GM12878 (cell line): ENCODE measurements at regions not wholly inside any gene's neighbourhood (a gene's known extent, or its start where the extent isn't known, plus 50 kb on each side); places are given as distances from the start of the nearest gene placed in this dataset.

ENCODE experiments used
- ATAC-seq: fragments of 200-7000 bp; cut with Tn5 transposase; 3 replicates; pipeline ENCODE4 v1.9.1; 2020; ENCODE audit warnings: mild to moderate bottlenecking, moderate library complexity
- BruUV-seq: library from RNA; stranded (reverse); fragments of 400-500 nt; replicated peaks from 2 replicates; lab custom pipeline; 2021; lab: Mats Ljungman, UMichigan
- CTCF ChIA-PET: fragments of 300-600 bp; sonication (Branson Sonifier 250); formaldehyde crosslinking; extraction: SDS; loops from one replicate; lab custom pipeline; 2021; ENCODE audit warnings: inconsistent platforms; lab: Yijun Ruan, JAX
- POLR2A ChIA-PET: fragments of 350-600 bp; formaldehyde crosslinking; extraction: SDS; loops from one replicate; lab custom pipeline; 2021; ENCODE audit warnings: inconsistent platforms; lab: Charles Lee
- RAD21 ChIA-PET: fragments of 300-600 bp; sonication (Branson Sonifier 250); formaldehyde crosslinking; loops from one replicate; lab custom pipeline; 2023; ENCODE audit warnings: antibody characterized with exemption; ENCODE audit not compliant: unreplicated experiment; lab: Charles Lee
- SMC1A ChIA-PET: fragments of 300-600 bp; sonication (Branson Sonifier 250); formaldehyde crosslinking; loops from one replicate; lab custom pipeline; 2023; ENCODE audit not compliant: unreplicated experiment, uncharacterized antibody; lab: Charles Lee
- DNase-seq: peaks from one replicate; pipeline ENCODE4 v3.0.0-alpha.2; 2011; ENCODE audit warnings: low read depth, low spot score
- FAIRE-seq: peaks from 3 replicates; lab custom pipeline; 2011; peaks lifted over from hg19 to GRCh38; lab: Jason Lieb, UNC
- H2AFZ ChIP-seq: 2 replicates; pipeline ENCODE4 v1.6.0; 2011; ENCODE audit warnings: low read depth, low read length, control low read depth; ENCODE audit not compliant: control insufficient read depth
- H3K27ac ChIP-seq: 2 replicates; pipeline ENCODE4 v1.5.1; 2011; ENCODE audit warnings: control low read depth; ENCODE audit not compliant: control insufficient read depth, insufficient read depth
- H3K27me3 ChIP-seq, 2 experiments: replicated peaks in 1 of 2; 2 replicates each; pipeline versions ENCODE4 v1.6.0 to v1.6.1; 2011; ENCODE audit warnings: low read length in 1 of 2; ENCODE audit not compliant: control insufficient read depth in 2 of 2, insufficient read depth in 2 of 2
- H3K36me3 ChIP-seq, 2 experiments: 2 replicates each; pipeline ENCODE4 v1.5.1; 2011; ENCODE audit warnings: low read length in 1 of 2; ENCODE audit not compliant: control insufficient read depth in 2 of 2, insufficient read depth in 2 of 2
- H3K4me1 ChIP-seq: 2 replicates; pipeline ENCODE4 v1.6.1; 2011; ENCODE audit warnings: mild to moderate bottlenecking, low read length, moderate library complexity, mixed read lengths; ENCODE audit not compliant: control insufficient read depth, insufficient read depth
- H3K4me2 ChIP-seq: 2 replicates; pipeline ENCODE4 v1.6.0; 2011; ENCODE audit warnings: control low read depth; ENCODE audit not compliant: control insufficient read depth, insufficient read depth
- H3K4me3 ChIP-seq: fragments of 200-600 bp; sonication (generic); 2 replicates; pipeline ENCODE4 v1.5.1; 2016
- H3K79me2 ChIP-seq: 2 replicates; pipeline ENCODE4 v1.6.0; 2011; ENCODE audit warnings: low read length; ENCODE audit not compliant: control insufficient read depth, insufficient read depth
- H3K9ac ChIP-seq: 2 replicates; pipeline ENCODE4 v1.8.0; 2011; ENCODE audit warnings: low read length, control low read depth, mixed read lengths; ENCODE audit not compliant: control insufficient read depth, insufficient read depth
- H3K9me3 ChIP-seq: replicated peaks from 3 replicates; pipeline ENCODE4 v1.5.1; 2011; ENCODE audit warnings: mild to moderate bottlenecking, low read length; ENCODE audit not compliant: control insufficient read depth, insufficient read depth
- H4K20me1 ChIP-seq: 2 replicates; pipeline ENCODE4 v1.6.0; 2011; ENCODE audit not compliant: control insufficient read depth, insufficient read depth
- ASH2L ChIP-seq: fragments of 300-600, 200-600 bp; sonication (generic); IDR thresholded peaks from 2 replicates; pipeline ENCODE4 v1.6.1; 2017; ENCODE audit warnings: low read depth, mild to moderate bottlenecking, borderline replicate concordance
- BHLHE40 ChIP-seq, 2 experiments: fragments of 450-650 bp in 1 of 2; IDR thresholded peaks; 2 replicates each; pipeline ENCODE4 v1.6.1; 2011 to 2017; ENCODE audit warnings: low read depth in 2 of 2, borderline replicate concordance in 1 of 2, improper control_type of control experiment in 1 of 2, low read length in 1 of 2, mild to moderate bottlenecking in 1 of 2
- BMI1 ChIP-seq: fragments of 450-650 bp; IDR thresholded peaks from 2 replicates; pipeline ENCODE4 v1.6.1; 2016; ENCODE audit warnings: mild to moderate bottlenecking, moderate library complexity, borderline replicate concordance
- HDAC2 ChIP-seq: fragments of 200-600 bp; sonication (generic); IDR thresholded peaks from 2 replicates; pipeline ENCODE4 v1.6.1; 2017
- MEF2A ChIP-seq: IDR thresholded peaks from 2 replicates; pipeline ENCODE4 v1.6.1; 2011; ENCODE audit warnings: low read depth, mild to moderate bottlenecking, low read length, moderate library complexity; ENCODE audit not compliant: insufficient read depth
- RELA ChIP-seq: fragments of 450-650 bp; IDR thresholded peaks from 2 replicates; pipeline ENCODE4 v1.8.0; 2014; ENCODE audit warnings: borderline replicate concordance; ENCODE audit not compliant: partially characterized antibody
- SREBF2 ChIP-seq: IDR thresholded peaks from 2 replicates; pipeline ENCODE4 v1.6.1; 2012; ENCODE audit warnings: mild to moderate bottlenecking, low read length
- TAF1 ChIP-seq: IDR thresholded peaks from 2 replicates; pipeline ENCODE4 v1.6.1; 2011; ENCODE audit warnings: mild to moderate bottlenecking, low read depth, low read length, borderline replicate concordance
- TARDBP ChIP-seq: IDR thresholded peaks from 2 replicates; pipeline ENCODE4 v1.6.1; 2016; ENCODE audit warnings: borderline replicate concordance
- WGBS: methylation state at CpG from one replicate; pipeline ENCODE4 v1.1.6; 2016; ENCODE audit warnings: low lambda C conversion rate; ENCODE audit not compliant: insufficient replicate concordance, insufficient coverage; ENCODE audit errors: missing lambda C conversion rate; 5-methylcytosine and 5-hydroxymethylcytosine counted together
- in situ Hi-C: fragments of 300-500 bp; cut with MboI; formaldehyde crosslinking; loops from 9 replicates; pipeline ENCODE4 v1.14.3; 2018; ENCODE audit warnings: mixed read lengths
- intact Hi-C: fragments of 100-400 bp; cut with micrococcal nuclease; formaldehyde crosslinking; loops from one replicate; pipeline ENCODE4 v1.14.2; 2022; ENCODE audit not compliant: unreplicated experiment
- TF ChIP-seq, protein P1 (sequence below): IDR thresholded peaks from 2 replicates; pipeline ENCODE4 v1.6.1; 2012; ENCODE audit warnings: low read depth, low read length, improper control_type of control experiment
- TF ChIP-seq, protein P2 (sequence below): IDR thresholded peaks from 2 replicates; pipeline ENCODE4 v1.6.1; 2011; ENCODE audit warnings: borderline replicate concordance, low read depth, mild to moderate bottlenecking, moderate library complexity, low read length; ENCODE audit not compliant: insufficient read depth, poor library complexity, severe bottlenecking
- TF ChIP-seq, protein P3 (sequence below): IDR thresholded peaks from 2 replicates; pipeline ENCODE4 v1.6.1; 2012; ENCODE audit warnings: low read depth, low read length, improper control_type of control experiment

DNA sequence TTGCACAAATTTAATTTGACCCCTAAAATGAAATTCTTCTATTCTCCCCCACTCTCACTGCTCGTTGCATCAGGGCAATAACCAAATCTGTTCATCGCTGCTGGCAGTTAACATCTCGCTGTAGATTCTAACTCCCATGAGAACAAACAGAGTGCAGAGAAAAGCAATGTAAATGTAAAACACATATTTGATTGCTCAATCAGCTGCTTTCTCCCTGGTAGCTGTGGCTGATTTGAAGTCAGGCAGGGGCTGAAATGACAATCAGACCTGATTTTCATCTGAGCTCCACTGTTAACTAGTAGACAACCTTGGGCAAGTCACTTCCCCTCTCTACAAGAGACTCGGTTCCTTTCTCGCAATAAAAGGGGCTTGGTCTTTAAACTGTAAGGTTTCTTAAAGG is 119.8 kb upstream of the CPNE4 start:
- Histone ChIP-seq H3K4me3 (no peak overlapping the region), H3K27me3 (no peaks in the 10 kb centered on the region), H3K4me1 (no peaks in the 10 kb centered on the region), H3K27ac (no peak overlapping the region), H4K20me1 (no peaks in the 10 kb centered on the region), H3K9me3 (no peaks in the 10 kb centered on the region), H3K36me3 (no peaks in the 10 kb centered on the region), H3K79me2 (no peaks in the 10 kb centered on the region), H3K4me2 (no peak overlapping the region), H3K9ac (no peak overlapping the region), H2AFZ (no peak overlapping the region)
- intact Hi-C loops (no loop called here), in situ Hi-C loops (no loop called here)
- ChIA-PET POLR2A (no interaction called here), SMC1A (no interaction called here), CTCF (no interaction called here), RAD21 (no interaction called here)
- WGBS, result 47% methylated on average over 5 of the region's 5 CpGs
- FAIRE-seq (no peak), DNase-seq (no peak), ATAC-seq (no peak)
- no TSS peak for BruUV-seq
- TF ChIP-seq HDAC2 (no peak), BHLHE40 (IDR thresholded peaks at IDR 0.05; ENCODE audit: borderline replicate concordance in 1 of 2, low read depth in 2 of 2, low read length in 1 of 2) (no peak), ASH2L (no peak), TAF1 (no peak), MEF2A (no peak), RELA (no peak), SREBF2 (no peak), TARDBP (no peak), BMI1 (no peak)
- TF ChIP-seq, protein P1, sequence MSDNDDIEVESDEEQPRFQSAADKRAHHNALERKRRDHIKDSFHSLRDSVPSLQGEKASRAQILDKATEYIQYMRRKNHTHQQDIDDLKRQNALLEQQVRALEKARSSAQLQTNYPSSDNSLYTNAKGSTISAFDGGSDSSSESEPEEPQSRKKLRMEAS, result no peak
- TF ChIP-seq, protein P2, sequence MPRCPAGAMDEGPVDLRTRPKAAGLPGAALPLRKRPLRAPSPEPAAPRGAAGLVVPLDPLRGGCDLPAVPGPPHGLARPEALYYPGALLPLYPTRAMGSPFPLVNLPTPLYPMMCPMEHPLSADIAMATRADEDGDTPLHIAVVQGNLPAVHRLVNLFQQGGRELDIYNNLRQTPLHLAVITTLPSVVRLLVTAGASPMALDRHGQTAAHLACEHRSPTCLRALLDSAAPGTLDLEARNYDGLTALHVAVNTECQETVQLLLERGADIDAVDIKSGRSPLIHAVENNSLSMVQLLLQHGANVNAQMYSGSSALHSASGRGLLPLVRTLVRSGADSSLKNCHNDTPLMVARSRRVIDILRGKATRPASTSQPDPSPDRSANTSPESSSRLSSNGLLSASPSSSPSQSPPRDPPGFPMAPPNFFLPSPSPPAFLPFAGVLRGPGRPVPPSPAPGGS, result no peak
- TF ChIP-seq, protein P3, sequence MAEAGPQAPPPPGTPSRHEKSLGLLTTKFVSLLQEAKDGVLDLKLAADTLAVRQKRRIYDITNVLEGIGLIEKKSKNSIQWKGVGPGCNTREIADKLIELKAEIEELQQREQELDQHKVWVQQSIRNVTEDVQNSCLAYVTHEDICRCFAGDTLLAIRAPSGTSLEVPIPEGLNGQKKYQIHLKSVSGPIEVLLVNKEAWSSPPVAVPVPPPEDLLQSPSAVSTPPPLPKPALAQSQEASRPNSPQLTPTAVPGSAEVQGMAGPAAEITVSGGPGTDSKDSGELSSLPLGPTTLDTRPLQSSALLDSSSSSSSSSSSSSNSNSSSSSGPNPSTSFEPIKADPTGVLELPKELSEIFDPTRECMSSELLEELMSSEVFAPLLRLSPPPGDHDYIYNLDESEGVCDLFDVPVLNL, result no peak
